Right cardiac atrium (tissue), 5 donors: ENCODE measurements at regions not wholly inside any gene's neighbourhood (a gene's known extent, or its start where the extent isn't known, plus 50 kb on each side); places are given as distances from the start of the nearest gene placed in this dataset.

Source experiments
- ATAC-seq, 2 donors: fragments of 200-7000 bp; cut with Tn5 transposase; one replicate each; pipeline versions ENCODE4 v1.8.0 to v1.9.1; 2020; ENCODE audit warnings: moderate library complexity in 2 of 2, mild to moderate bottlenecking in 1 of 2
- DNase-seq, 3 donors: peaks; one replicate each; pipeline ENCODE4 v3.0.0-alpha.2; 2020
- H3K27ac ChIP-seq: one replicate; pipeline ENCODE4 v1.5.1; 2013; ENCODE audit warnings: mild to moderate bottlenecking, low read length, control low read depth, moderate library complexity
- H3K27me3 ChIP-seq: one replicate; pipeline ENCODE4 v1.6.1; 2013; ENCODE audit not compliant: control insufficient read depth, insufficient read depth
- H3K4me1 ChIP-seq: one replicate; pipeline ENCODE4 v1.6.1; 2013; ENCODE audit warnings: low read length; ENCODE audit not compliant: control insufficient read depth, insufficient read depth
- H3K4me3 ChIP-seq: one replicate; pipeline ENCODE4 v1.5.1; 2013; ENCODE audit warnings: low read length, control low read depth
- H3K9me3 ChIP-seq: one replicate; pipeline ENCODE4 v1.6.1; 2013; ENCODE audit warnings: low read length; ENCODE audit not compliant: control insufficient read depth
- WGBS: extraction: QIAGEN DNeasy Blood & Tissue Kit; methylation state at CpG from one replicate; pipeline ENCODE4 v1.1.7; 2013; 5-methylcytosine and 5-hydroxymethylcytosine counted together
- intact Hi-C, 4 donors: fragments of 100-400 bp; cut with DNase I; formaldehyde crosslinking; loops; one replicate each; pipeline versions ENCODE4 v1.11.0 to v1.14.0; 2022 to 2023
- donor health status: healthy with polysubstance abuse.
- donor health status: DM: no; HTN: yes; CAD: no.
- donor health status: DM: no; HTN: no; CAD: no.
- donor health status: DM: no; HTN: yes; CAD: no; lungs with severe emphysema.
- donor health status: DM: yes; HTN: yes; CAD: no.

- Histone ChIP-seq H3K4me3 (no peak overlapping the region), H3K27ac (no peak overlapping the region), H3K27me3 (no peaks in the 10 kb centered on the region), H3K9me3 (no peaks in the 10 kb centered on the region), H3K4me1 (peaks cover 15% of the 10 kb centered on the region)
- no peak for DNase-seq
- intact Hi-C loops, result no loop called here
- no peak for ATAC-seq
- 75% methylated on average over 2 of the region's 2 CpGs for WGBS
Observed at GRCh38 chr3:177820683-177821316, 623.5 kb upstream of the TBL1XR1 start.

GRCh38 chr3:177822681-177823096 is 625.4 kb upstream of the TBL1XR1 start:
- Histone ChIP-seq H3K4me3 (no peak overlapping the region), H3K27ac (no peak overlapping the region), H3K9me3 (no peaks in the 10 kb centered on the region), H3K27me3 (no peaks in the 10 kb centered on the region), H3K4me1 (peaks cover 11% of the 10 kb centered on the region)
- ATAC-seq (no peak), DNase-seq (no peak)
- 53% methylated on average over 2 of the region's 2 CpGs for WGBS
- intact Hi-C loops, result no loop called here

- no peaks in the 10 kb centered on the region for H3K9me3 ChIP-seq
- intact Hi-C loops, result no loop called here
- no peak overlapping the region for H3K4me3 ChIP-seq
- no peaks in the 10 kb centered on the region for H3K27me3 ChIP-seq
- peak overlapping the region; percentile 51 for H3K27ac ChIP-seq
- 91% methylated on average over 9 of the region's 9 CpGs for WGBS
- peaks cover 9% of the 10 kb centered on the region for H3K4me1 ChIP-seq
- ATAC-seq, result peak in 1 of 2 donors; percentile 14
- no peak for DNase-seq
Observed at GRCh38 chr3:177823701-177824189, 626.5 kb upstream of the TBL1XR1 start.

DNA sequence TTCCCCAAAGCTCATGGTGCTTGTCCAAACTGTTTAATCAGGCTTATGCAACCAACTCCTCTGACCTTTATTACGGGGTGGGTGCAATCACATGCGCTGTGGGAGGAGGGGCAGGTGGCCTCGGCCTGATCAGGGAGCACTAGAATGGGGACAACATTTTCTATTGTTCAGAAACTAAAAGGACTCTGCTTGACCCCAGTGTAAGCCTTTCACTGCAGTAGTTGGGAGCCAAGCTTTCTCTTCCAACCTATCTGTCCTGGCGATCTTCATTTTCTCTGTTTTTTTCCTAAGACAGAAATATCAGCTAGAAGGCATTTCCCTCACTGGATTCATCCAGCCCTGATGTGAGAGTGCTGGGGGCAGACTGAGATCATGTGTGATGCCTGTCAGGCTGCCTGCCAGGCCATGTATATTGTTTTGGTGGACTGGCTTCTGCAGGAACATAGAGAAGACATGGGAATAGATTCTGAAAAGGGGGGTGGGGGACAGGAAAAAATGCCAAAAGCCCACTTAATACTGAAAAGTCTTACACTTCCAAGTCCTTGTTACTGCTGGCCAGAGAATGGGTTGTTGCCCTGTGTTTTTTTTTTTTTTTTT is 627.0 kb upstream of the TBL1XR1 start:
- H3K9me3 ChIP-seq, result no peaks in the 10 kb centered on the region
- intact Hi-C loops, result no loop called here
- DNase-seq (peak; percentile 71 to 86 (median 84)), ATAC-seq (peak; percentile 93 to 96)
- peaks cover 9% of the 10 kb centered on the region for H3K4me1 ChIP-seq
- H3K4me3 ChIP-seq, result no peak overlapping the region
- 26% methylated on average over 4 of the region's 4 CpGs for WGBS
- H3K27ac ChIP-seq, result peak overlapping the region; percentile 51
- no peaks in the 10 kb centered on the region for H3K27me3 ChIP-seq

DNA sequence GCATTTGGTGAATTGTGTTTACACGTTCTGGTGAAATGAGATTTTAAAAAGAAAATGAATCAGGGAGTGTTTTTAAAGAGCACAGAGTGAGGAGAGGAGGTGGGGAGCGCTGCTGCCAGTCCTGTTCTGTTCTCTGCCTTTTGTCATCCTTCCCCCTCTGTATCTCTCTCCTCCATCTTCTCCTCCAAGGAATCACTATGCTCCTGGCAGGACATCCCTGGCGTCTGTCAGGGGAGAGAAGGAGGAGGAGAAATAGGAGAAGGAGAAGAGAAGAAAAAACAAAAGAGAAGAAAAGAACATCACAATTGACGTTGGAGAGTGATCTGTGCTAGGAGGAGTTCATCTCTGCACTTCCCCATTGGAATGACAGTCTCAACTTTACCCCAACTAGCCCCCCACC is 627.6 kb upstream of the TBL1XR1 start:
- H3K4me1 ChIP-seq, result peaks cover 9% of the 10 kb centered on the region
- H3K9me3 ChIP-seq, result no peaks in the 10 kb centered on the region
- H3K27me3 ChIP-seq, result no peaks in the 10 kb centered on the region
- no peak overlapping the region for H3K4me3 ChIP-seq
- ATAC-seq (peak; percentile 12 to 20), DNase-seq (peak in 1 of 3 donors; percentile 54)
- intact Hi-C loops, result no loop called here
- peak overlapping the region; percentile 59 for H3K27ac ChIP-seq
- WGBS, result 56% methylated on average over 4 of the region's 4 CpGs

- Histone ChIP-seq H3K9me3 (no peaks in the 10 kb centered on the region), H3K27ac (no peak overlapping the region), H3K4me1 (peaks cover 13% of the 10 kb centered on the region), H3K4me3 (no peak overlapping the region), H3K27me3 (no peaks in the 10 kb centered on the region)
- DNase-seq (no peak), ATAC-seq (no peak)
- intact Hi-C loops, result no loop called here
- 90% methylated on average over 10 of the region's 10 CpGs for WGBS
Observed at GRCh38 chr3:177826253-177826652, 629.0 kb upstream of the TBL1XR1 start.

- DNase-seq, result no peak
- no peak for ATAC-seq
- Histone ChIP-seq H3K27ac (no peak overlapping the region), H3K4me3 (no peak overlapping the region), H3K4me1 (peaks cover 13% of the 10 kb centered on the region), H3K27me3 (no peaks in the 10 kb centered on the region), H3K9me3 (no peaks in the 10 kb centered on the region)
- WGBS, result 87% methylated on average over 5 of the region's 5 CpGs
- intact Hi-C loops, result no loop called here
Observed at GRCh38 chr3:177827511-177828207, 630.4 kb upstream of the TBL1XR1 start.

GRCh38 chr3:177828208-177828565 is 630.9 kb upstream of the TBL1XR1 start:
- Histone ChIP-seq H3K4me3 (no peak overlapping the region), H3K9me3 (no peaks in the 10 kb centered on the region), H3K27ac (no peak overlapping the region), H3K4me1 (peaks cover 13% of the 10 kb centered on the region), H3K27me3 (no peaks in the 10 kb centered on the region)
- no peak for ATAC-seq
- no peak for DNase-seq
- 81% methylated on average over 1 of the region's 1 CpG for WGBS
- intact Hi-C loops, result no loop called here

DNA sequence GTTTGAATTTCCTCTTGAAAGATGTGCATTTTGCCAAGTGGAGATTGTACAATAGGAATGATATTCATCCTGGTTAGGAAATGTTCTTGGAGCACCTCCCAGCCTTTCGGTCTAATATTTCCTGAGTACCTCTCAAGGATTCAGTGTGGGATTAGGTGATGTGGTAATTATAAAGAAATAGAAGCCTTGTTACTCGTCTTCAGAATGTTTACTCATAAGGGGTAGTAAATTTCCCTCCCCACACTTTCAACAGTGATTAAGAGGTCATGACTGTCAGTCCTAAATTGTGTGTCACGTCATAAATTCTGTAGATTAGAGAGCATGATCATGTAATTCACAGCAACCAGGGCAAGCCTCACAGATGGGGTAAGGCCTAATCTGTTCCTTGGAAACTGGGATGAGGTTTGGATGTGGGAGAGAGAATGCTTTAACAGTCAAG is 633.1 kb upstream of the TBL1XR1 start:
- ATAC-seq, result peak; percentile 76
- WGBS, result 27% methylated on average over 3 of the region's 3 CpGs

DNA sequence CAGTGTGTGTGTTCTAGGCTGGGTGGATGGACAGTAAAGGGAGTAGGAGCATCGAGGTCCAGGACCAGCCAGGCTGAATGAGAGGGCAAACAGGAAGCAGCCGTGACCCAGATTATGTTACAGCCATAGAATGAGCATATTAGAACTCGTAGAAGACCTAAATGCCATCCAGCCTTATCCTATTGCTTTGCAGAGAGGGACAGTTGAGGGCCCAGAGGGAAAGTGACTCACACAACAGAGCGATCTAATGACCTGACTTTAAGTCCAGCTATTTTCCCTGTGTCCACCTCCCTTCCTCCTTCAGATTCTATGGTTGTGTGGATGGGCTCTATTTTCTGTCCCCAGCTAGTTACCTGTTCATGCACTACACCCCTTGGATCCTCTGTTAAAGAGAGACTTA is 634.1 kb upstream of the TBL1XR1 start:
- ATAC-seq (no peak), DNase-seq (no peak)
- Histone ChIP-seq H3K9me3 (no peaks in the 10 kb centered on the region), H3K4me3 (no peak overlapping the region), H3K27me3 (no peaks in the 10 kb centered on the region), H3K4me1 (peaks cover 4% of the 10 kb centered on the region), H3K27ac (no peak overlapping the region)
- intact Hi-C loops, result no loop called here
- 97% methylated on average over 4 of the region's 4 CpGs for WGBS

More for the DNA sequence above, 633.1 kb upstream of the TBL1XR1 start:
- intact Hi-C loops, result no loop called here
- no peak overlapping the region for H3K4me3 ChIP-seq
- H3K9me3 ChIP-seq, result no peaks in the 10 kb centered on the region
- no peaks in the 10 kb centered on the region for H3K27me3 ChIP-seq
- DNase-seq, result no peak
- H3K27ac ChIP-seq, result peak overlapping the region; percentile 25
- H3K4me1 ChIP-seq, result peaks cover 4% of the 10 kb centered on the region

- 28% methylated on average over 2 of the region's 2 CpGs for WGBS
- H3K4me3 ChIP-seq, result no peak overlapping the region
- H3K9me3 ChIP-seq, result no peaks in the 10 kb centered on the region
- DNase-seq, result no peak
- intact Hi-C loops, result no loop called here
- peak in 1 of 2 donors; percentile 53 for ATAC-seq
- H3K27ac ChIP-seq, result no peak overlapping the region
- H3K27me3 ChIP-seq, result no peaks in the 10 kb centered on the region
- H3K4me1 ChIP-seq, result peaks cover 4% of the 10 kb centered on the region
Observed at GRCh38 chr3:177832880-177833279, 635.6 kb upstream of the TBL1XR1 start.
